Spinal cord (tissue), 9 donors: ENCODE measurements at regions not wholly inside any gene's neighbourhood (a gene's known extent, or its start where the extent isn't known, plus 50 kb on each side); places are given as distances from the start of the nearest gene placed in this dataset.

ENCODE experiments used
- DNase-seq, 6 donors: peaks; one replicate each; pipeline versions ENCODE4 v3.0.0 to v3.0.0-alpha.2; 2013 to 2015; ENCODE audit warnings: low spot score in 6 of 6, low read depth in 4 of 6
- H3K27ac ChIP-seq: one replicate; pipeline ENCODE4 v1.5.1; 2013; ENCODE audit warnings: low read depth, low read length, control low read depth
- H3K27me3 ChIP-seq: one replicate; pipeline ENCODE4 v1.6.1; 2013; ENCODE audit warnings: low read length; ENCODE audit not compliant: control insufficient read depth, insufficient read depth
- H3K36me3 ChIP-seq: one replicate; pipeline ENCODE4 v1.6.1; 2013; ENCODE audit warnings: low read length; ENCODE audit not compliant: control insufficient read depth, insufficient read depth
- H3K4me1 ChIP-seq: one replicate; pipeline ENCODE4 v1.6.1; 2013; ENCODE audit warnings: low read length; ENCODE audit not compliant: control insufficient read depth, insufficient read depth
- H3K4me3 ChIP-seq: one replicate; pipeline ENCODE4 v1.5.1; 2013; ENCODE audit warnings: low read depth, low read length, control low read depth
- H3K9me3 ChIP-seq: one replicate; pipeline ENCODE4 v1.6.1; 2013; ENCODE audit warnings: low read length; ENCODE audit not compliant: control insufficient read depth, insufficient read depth
- WGBS: methylation state at CpG from one replicate; pipeline ENCODE4 v1.1.5; 2013; ENCODE audit warnings: missing lambda C conversion rate; ENCODE audit not compliant: insufficient coverage; 5-methylcytosine and 5-hydroxymethylcytosine counted together
- donor health status: healthy.

DNA sequence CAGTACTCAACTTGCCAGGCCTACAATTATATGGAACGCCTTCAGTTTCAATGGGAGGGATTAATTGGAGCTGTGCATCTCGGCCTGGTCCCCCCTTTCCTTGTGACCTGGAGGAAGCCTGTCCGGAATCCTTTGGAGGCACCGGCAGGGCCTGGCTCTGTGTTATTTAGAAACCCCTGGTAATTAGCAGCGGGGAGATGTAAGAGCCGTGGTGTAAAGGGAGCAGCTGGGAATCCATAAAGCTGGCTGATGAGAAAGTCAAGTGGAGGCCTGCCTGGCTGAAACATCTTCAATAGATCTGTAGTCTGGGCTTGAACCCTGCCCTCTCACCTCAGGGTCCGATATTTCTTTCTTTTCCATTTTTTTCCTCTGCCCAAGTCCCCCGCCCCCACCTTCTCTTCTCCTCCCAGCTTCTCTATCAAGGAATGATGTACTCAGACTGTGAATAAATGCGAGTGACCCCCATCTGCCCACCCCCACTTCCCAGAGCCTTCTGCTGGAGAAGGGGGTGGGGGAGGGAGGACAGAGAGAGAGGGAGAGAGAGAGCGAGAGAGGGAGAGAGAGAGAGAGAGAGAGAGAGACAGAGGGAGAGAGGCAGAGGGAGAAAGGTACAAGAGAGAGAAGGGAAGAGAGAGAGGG lies 495.5 kb upstream of the ZFHX3 start:
- peaks cover 6% of the 10 kb centered on the region for H3K4me1 ChIP-seq
- no peaks in the 10 kb centered on the region for H3K36me3 ChIP-seq
- no peak overlapping the region for H3K4me3 ChIP-seq
- no peaks in the 10 kb centered on the region for H3K9me3 ChIP-seq
- 26% methylated on average over 3 of the region's 10 CpGs for WGBS
- DNase-seq, result peak in 1 of 6 donors; percentile 15
- H3K27me3 ChIP-seq, result peaks cover 57% of the 10 kb centered on the region
- H3K27ac ChIP-seq, result no peak overlapping the region

DNA sequence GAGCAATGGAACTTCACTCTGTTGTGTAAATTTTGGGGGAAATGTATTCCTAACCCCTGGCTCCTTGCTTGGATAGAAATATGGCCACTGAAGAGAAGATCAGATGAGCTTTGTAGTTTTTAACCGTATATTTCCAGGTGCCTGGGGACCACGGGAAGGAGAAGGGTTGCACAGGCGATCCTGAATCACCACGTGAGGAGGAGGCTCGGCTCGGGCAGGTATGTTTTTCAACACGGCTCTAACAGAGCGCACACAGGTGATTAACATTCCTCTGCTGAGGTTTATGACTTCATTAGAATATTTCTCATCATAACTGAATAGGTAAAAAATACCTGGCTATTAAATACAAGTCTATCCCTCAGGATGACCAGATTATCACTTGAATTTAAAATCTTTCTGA lies 495.0 kb upstream of the ZFHX3 start:
- WGBS, result 58% methylated on average over 4 of the region's 8 CpGs
- H3K27me3 ChIP-seq, result peaks cover 54% of the 10 kb centered on the region
- H3K9me3 ChIP-seq, result no peaks in the 10 kb centered on the region
- H3K27ac ChIP-seq, result no peak overlapping the region
- peaks cover 6% of the 10 kb centered on the region for H3K4me1 ChIP-seq
- no peak overlapping the region for H3K4me3 ChIP-seq
- DNase-seq, result peak in 1 of 6 donors; percentile 56
- no peaks in the 10 kb centered on the region for H3K36me3 ChIP-seq

DNA sequence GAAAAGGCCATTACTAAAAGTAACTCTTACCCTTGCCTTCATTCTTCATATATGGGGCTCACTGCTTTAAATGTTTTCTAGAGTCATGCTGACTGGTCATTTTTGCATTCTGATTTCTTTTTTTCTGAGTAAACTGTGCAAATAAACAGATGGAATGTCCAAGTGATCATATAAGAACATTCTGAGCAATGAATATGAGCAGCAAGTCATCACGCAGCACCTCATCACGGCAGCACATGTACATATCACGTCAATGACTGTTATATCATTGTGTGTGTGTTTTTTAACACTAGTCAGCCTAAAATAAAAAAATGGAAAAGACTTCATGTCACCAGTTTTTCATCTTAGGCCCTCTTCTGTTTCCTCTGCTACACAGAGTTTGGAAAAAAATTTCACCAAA lies 490.0 kb upstream of the ZFHX3 start:
- WGBS, result no CpG with 5 or more reads among the region's 3 CpGs

DNA sequence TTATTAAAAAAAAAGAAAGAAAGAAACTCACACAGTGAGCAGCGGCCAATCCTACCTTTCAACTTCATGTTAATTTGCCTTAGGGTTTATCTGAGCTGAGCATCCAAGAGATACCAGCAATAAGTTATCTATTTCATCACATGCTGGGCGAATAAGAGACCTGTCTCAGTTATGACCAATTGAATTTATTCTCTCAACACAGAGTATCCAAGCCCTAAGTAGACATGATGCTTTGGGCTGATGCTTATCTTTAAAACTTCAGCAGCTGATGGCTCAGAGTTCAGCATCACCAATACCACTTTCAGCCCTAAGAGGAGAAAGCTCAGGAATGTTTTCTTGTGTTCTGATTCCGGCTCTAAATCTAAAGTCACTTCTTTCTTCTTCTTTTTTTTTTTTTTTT lies 489.0 kb upstream of the ZFHX3 start:
- DNase-seq, result no peak
- H3K27me3 ChIP-seq, result peaks cover 5% of the 10 kb centered on the region
- no CpG with 5 or more reads among the region's 3 CpGs for WGBS
- no peaks in the 10 kb centered on the region for H3K4me1 ChIP-seq
- H3K4me3 ChIP-seq, result no peak overlapping the region
- H3K27ac ChIP-seq, result no peak overlapping the region
- no peaks in the 10 kb centered on the region for H3K36me3 ChIP-seq
- no peaks in the 10 kb centered on the region for H3K9me3 ChIP-seq

More for the DNA sequence above, 490.0 kb upstream of the ZFHX3 start:
- Histone ChIP-seq H3K4me1 (no peaks in the 10 kb centered on the region), H3K9me3 (no peaks in the 10 kb centered on the region), H3K27me3 (peaks cover 8% of the 10 kb centered on the region), H3K36me3 (no peaks in the 10 kb centered on the region), H3K4me3 (no peak overlapping the region), H3K27ac (no peak overlapping the region)
- DNase-seq, result no peak

DNA sequence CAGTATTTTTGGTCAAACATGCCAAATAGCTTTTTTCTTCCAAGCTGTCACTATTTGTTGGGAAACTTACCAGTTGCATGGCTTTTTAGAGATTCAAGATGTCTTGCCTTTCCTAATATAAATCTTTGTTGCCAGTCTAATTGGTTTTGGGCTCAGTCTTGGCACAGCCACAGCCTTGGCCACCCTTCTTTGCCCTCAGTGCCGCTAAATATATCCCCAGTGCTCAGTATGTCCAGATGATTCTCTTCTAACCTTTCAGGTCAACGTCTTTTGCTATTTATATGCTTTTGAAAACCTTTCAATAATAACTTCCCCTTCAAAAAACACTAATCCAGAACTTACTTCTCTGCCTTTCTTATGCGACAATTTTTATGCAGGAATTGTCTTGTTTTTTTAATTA lies 483.1 kb upstream of the ZFHX3 start:
- Histone ChIP-seq H3K27me3 (peaks cover 8% of the 10 kb centered on the region), H3K4me3 (no peak overlapping the region), H3K36me3 (no peaks in the 10 kb centered on the region), H3K27ac (no peak overlapping the region), H3K9me3 (no peaks in the 10 kb centered on the region), H3K4me1 (no peaks in the 10 kb centered on the region)
- DNase-seq, result peak in 1 of 6 donors; percentile 23
- WGBS, result 60% methylated on average over 2 of the region's 3 CpGs

DNA sequence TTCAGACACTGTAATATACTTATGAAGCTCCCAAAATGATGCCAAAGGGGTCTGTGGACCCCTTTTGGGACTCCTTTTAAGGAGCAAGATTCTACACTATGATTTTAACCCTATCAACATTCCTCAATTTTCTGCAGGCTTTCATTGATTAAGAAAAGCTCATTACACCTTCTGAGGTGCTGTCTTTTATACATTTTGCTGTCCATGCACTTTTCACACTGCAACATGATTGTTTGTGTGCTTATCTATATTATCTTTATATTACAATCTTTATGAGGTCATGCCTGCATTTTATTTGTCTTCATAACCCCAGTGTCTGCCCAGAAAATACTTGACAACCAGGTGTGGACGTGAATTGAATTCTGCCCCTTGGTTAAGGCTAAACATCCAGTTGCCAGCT lies 482.6 kb upstream of the ZFHX3 start:
- Histone ChIP-seq H3K9me3 (no peaks in the 10 kb centered on the region), H3K36me3 (no peaks in the 10 kb centered on the region), H3K4me3 (no peak overlapping the region), H3K27me3 (peaks cover 9% of the 10 kb centered on the region), H3K4me1 (no peaks in the 10 kb centered on the region), H3K27ac (no peak overlapping the region)
- WGBS, result 70% methylated on average over 1 of the region's 1 CpG
- no peak for DNase-seq

DNA sequence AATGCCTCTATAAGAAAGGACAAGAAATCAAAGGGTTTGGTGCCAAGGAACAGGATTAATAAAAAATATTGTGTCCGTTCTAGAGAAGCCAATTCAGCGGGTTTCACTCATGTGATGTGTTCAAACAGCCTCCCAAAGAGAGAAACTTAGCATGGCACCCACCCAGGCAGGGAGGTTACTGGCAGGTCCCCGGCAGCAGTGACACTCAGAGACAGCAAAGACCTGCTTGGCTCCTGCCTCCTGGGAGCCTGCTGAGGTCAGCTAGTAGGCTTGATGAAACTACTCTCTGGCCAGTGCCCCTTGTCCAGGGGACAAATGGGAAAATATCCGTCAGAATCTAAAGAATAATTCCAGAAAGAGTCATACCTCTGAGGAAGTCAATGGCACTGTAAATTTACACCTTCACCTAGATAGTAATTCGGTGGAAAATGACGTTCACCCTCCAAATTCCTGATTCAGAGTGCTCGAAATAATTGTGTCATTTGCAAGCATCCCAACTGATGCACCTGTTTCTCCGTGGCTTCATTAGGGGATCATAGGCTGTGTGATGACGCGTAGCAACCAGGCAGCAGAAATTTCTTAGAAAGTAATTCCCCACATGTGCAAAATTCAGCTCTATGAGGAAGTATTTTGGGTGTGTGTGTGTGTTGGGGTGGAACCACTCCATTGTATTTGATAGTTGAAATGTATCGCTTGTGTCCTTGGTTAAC lies 481.5 kb upstream of the ZFHX3 start:
- Histone ChIP-seq H3K27me3 (peaks cover 11% of the 10 kb centered on the region), H3K9me3 (no peaks in the 10 kb centered on the region), H3K27ac (no peak overlapping the region), H3K4me3 (no peak overlapping the region), H3K4me1 (no peaks in the 10 kb centered on the region), H3K36me3 (no peaks in the 10 kb centered on the region)
- 88% methylated on average over 7 of the region's 11 CpGs for WGBS
- DNase-seq, result no peak

DNA sequence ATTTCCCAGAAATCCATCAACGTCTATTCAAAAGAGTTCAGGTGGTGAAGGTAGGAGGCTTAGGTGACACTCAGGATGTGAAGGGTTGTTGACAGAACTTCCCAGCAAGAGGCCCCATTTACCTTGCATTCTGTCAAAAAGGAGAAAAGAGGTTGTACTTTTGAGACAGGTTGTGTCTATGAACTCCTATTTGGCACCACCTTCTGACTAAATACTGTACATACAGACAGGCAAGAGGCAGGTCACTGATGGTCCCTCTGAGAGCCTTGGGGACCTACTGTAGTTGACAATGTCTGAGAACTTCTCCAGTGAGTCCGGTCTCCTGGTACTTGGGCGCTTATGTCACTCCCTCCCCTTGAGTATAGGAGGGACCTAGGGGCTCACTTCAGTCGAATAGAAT lies 479.3 kb upstream of the ZFHX3 start:
- no peaks in the 10 kb centered on the region for H3K4me1 ChIP-seq
- peaks cover 15% of the 10 kb centered on the region for H3K27me3 ChIP-seq
- WGBS, result 93% methylated on average over 3 of the region's 4 CpGs

DNA sequence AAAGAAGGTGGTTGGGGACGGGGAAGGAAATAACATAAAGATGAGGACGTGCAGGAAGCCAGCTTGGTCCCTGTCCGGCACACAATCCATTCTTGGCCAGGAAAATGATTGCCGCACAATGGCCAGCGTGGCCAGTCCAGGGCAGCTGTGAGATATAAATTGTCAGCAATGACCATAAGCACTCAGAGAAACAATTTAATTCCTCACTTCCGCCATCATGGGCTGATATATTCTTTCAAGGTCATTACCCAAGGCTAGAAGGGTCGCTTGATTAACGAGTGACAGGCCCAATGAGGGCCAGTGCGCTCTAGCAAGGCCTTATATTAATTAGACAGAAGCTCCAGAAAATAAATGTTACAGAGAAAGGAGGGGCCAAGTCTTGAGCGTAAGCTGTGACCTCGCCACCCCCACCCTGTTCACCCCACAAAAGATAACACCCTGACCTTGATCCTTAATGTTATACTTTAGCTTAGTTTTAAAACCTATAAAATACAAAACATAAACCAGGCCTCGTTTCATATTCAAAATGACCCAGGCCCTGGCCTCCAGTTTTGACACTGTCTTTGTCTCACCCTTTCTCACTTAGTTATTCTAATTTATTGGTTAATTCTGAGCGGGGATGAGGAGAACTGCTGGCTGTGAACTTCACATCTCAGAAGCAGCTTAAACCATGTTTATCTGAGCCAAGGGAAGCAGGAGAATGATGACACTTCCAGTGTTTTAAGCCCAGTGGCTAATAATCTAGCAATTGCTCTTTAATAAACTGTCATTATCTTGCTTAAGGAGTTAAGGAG lies 478.3 kb upstream of the ZFHX3 start:
- DNase-seq, result peak in 1 of 6 donors; percentile 52
- no peaks in the 10 kb centered on the region for H3K4me1 ChIP-seq
- no peaks in the 10 kb centered on the region for H3K36me3 ChIP-seq
- no peak overlapping the region for H3K4me3 ChIP-seq
- H3K9me3 ChIP-seq, result no peaks in the 10 kb centered on the region
- H3K27me3 ChIP-seq, result peaks cover 15% of the 10 kb centered on the region
- WGBS, result 76% methylated on average over 3 of the region's 13 CpGs
- H3K27ac ChIP-seq, result no peak overlapping the region

More for the DNA sequence above, 479.3 kb upstream of the ZFHX3 start:
- no peaks in the 10 kb centered on the region for H3K9me3 ChIP-seq
- H3K27ac ChIP-seq, result no peak overlapping the region
- no peaks in the 10 kb centered on the region for H3K36me3 ChIP-seq
- DNase-seq, result peak in 1 of 6 donors; percentile 64
- H3K4me3 ChIP-seq, result no peak overlapping the region
